NCI-H2081 (cell line): ENCODE measurements at regions not wholly inside any gene's neighbourhood (a gene's known extent, or its start where the extent isn't known, plus 50 kb on each side); places are given as distances from the start of the nearest gene placed in this dataset.

Experiments
- DNase-seq, 2 experiments: peaks; one replicate each; lab custom pipeline; 2025; lab: John Stamatoyannopoulos, UW

DNA sequence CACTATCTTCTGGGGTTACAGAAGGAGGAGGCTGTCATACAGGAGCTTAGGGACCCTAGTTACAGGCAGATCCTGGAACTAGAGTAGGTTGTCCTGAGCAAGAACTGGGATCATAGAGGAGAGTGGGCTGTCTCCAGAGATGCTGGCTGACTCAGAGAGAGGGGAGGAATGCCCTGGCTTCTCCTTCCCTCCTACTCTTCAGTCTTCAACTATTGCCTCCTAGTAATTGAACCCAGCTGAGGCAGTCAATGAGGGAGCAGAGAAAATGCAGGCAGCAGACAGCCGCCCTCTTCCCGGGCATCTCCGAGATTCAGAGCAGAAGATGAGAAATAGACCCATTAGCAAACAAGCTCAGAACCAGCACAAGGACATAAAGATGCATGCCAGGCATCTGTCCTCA, 118.3 kb upstream of the PDE5A start:
- no peak for DNase-seq

DNA sequence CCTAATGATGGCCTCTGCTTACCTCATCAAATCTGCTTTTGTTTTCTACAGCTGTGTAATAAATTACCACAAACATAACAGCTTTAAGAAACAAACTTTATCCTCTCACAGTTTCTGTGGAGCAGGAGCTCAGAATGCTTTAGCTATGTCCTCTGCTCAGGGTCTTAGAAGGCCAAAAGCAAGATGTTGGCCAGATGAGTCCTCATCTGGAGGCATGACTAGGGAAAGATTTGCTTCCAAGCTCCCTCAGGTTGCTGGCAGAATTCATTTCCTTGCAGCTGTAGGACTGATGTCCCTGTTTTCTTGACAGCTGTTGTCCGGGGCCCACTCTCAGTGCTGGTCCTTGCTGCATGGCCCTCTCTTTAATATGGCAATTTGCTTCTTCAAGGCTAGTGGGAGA, 116.7 kb upstream of the PDE5A start:
- no peak for DNase-seq

DNA sequence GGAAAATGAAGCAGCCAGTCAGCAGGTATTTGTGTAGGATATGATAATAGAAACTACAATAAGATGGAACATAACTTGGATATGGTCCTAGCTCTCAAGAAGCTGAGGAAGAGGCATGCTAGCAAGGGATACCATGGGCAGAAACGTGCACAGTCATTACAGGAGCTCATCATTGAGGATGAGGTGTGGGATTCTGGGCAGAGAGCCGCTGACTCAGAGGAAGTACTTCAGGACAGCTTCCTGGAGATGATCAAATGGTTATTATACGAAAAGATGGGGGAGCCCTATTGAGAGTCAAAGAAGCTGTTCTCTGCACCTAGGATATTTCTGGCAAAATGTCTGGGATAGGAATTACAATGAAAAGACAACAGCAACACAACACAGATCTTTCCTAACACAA, 116.0 kb upstream of the PDE5A start:
- DNase-seq = no peak

DNA sequence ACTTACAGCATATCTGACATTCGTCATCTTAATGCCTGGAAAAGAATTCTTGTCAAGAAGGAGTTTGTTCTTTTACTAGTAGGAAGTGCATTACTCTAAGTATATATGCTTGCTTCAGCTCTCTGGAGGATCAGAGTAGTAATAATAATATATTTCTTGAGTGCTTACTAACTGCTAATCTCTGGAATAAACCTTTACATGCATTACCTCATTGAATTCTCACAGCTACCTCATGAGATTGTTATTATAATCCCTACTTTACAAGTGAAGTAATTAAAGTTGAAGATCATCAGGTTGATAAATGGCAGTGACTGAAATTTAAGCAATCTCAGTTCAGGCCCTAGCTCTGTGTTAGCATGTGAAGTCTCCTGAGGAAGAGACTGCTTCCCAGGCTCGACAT, 115.0 kb upstream of the PDE5A start:
- DNase-seq = no peak

DNA sequence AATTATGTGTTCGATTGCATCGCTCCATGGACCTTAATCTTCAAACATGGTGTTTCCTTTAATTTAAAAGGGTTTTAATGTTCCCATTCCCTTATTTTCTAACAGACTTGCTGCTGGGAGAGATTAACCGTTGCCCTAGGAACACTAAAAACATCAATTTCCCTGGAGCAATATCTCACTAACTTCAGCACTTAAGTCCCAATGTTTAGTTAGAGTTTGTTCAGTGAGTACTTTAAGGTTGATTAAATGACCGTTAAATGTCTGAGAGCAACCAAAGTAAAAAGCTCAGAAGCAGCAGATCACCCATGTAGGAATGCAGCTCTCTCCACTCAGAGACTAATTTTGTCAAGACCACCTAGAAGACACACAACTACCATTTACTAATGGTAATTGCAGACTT, 111.2 kb upstream of the PDE5A start:
- no peak for DNase-seq

DNA sequence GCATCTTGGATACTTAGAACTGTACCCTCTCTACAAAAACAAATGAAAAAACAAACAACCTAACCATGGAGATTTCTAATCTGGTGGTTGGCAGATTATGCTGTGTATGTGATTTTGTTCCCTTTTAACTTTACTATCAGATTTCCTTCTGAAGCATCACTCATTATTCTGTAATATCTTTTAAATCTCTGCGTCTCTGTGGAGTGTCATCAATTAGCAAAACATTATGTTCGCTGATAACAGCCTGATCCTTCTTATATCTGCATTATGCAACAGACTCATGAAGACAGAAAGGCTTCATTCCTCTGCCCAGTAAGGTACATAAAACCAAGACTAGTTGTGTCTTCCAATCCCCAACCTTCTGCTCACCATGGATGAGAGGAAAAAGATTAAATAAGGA, 110.3 kb upstream of the PDE5A start:
- no peak for DNase-seq

DNA sequence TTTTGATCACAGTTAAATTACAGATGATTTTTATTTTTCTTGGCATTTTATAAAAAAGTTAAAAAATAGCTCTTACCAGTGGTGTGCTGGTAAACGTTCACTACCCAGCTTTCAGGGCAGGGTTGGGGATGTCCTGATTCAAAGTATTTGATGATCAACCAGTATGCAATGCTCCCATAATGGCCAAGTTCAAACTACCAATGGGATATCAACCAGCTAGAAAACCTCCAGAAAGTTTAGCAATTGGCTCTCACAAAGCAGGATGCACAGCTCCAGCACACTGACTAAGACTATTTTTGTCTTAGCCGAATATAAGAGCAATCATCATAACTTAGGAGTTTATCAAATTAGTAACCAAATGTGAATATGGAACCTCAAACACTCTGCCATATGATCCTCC, 108.0 kb upstream of the PDE5A start:
- no peak for DNase-seq

DNA sequence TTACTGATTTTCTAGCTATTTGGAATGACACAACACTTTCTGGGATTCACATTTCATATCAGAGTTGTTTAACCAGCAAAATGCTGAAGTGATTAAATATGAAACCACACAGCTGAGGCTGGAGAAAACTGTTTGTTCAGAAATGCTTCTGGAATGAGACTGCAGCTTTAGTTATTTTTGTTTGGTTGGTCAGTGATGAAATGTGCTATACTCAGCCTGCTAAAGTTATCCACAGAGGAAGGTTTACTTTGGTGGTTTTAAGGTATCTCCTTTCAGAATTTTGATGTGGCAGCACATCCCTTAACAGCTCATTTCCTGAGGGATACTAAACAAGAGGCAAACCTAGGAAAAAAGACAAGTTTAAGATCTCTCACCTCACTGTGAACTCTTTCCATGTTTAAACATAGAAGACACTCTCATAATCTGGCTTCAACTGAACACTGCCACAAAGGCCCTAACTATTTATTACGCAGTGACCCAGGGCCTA, 106.6 kb upstream of the PDE5A start:
- no peak for DNase-seq

DNA sequence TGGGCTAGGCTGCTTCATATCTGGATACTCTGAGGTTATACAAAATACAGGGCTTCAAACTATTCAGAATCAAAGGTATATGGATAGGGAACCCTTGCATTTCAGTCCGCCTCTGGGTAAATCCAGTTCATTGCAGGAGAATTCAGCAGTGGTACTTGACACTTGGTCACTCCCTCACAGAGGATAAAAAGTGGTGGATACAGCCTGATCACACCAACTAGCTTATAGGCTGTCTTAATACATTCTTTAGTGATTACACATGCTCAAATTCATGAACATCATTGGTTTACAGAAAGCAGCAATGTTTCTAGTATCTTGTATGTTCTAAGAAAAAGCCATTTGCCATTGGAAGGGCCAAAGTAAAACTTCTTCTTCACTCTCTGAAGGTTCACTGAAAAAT, 104.8 kb upstream of the PDE5A start:
- DNase-seq = no peak

DNA sequence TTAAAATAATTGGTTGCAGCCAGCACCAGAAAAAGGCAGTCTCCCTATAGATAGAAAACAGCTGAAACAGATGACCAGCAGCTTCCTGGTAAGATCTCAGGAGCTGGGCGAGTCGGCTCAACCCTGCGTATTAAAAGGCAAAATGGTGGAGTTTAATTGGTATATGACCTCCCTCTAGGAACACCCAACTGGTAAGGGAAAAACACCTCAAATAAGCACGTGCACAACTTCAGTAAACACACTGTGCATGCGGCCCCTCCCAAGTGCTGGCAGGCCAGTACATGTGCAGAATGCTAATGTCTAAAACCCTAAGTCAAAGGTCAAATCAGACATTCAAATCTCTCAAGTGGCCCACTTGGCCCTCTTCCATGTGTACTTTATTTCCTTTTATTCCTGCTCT, 103.2 kb upstream of the PDE5A start:
- no peak for DNase-seq

DNA sequence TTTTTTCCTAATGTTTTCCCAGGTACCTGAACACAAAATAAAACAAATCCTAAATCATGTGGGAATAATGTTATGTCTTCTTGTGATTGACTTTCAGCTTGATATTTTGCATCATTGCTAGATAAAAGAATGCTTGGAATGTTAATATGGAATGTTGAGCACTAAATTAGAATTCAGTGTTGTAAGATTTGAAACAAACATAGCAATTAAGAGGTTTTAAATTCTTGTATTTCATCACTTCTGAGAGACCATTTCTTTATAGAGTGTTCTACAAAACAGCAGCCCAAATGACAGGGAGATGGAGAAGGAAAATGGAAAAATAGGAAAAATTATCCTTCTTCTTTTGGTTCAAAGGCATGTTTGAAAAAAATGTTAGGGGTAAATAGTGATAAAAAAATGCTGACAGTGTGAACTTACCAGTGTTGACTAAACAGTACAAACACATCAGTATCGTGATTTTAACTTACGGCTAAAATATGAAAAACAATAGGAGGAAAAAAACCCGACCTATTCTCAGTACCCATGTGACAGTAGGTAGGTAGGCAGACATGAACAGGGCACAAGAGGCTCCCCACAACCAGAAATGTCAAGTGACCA, 102.6 kb upstream of the PDE5A start:
- DNase-seq = no peak

DNA sequence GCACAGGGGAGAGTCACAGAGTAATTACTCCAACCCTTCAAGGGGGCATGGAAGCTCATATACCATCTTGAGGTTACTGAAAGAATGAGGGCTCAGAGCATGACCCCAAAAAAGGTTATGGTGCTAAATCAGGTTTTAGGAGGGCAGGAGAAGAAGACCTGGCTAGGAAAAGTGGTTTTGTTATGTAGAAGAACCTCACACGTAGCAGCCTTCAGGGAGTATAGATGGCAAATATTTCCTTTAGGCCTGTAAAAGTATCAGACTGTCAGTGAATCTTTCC, 102.0 kb upstream of the PDE5A start:
- no peak for DNase-seq

DNA sequence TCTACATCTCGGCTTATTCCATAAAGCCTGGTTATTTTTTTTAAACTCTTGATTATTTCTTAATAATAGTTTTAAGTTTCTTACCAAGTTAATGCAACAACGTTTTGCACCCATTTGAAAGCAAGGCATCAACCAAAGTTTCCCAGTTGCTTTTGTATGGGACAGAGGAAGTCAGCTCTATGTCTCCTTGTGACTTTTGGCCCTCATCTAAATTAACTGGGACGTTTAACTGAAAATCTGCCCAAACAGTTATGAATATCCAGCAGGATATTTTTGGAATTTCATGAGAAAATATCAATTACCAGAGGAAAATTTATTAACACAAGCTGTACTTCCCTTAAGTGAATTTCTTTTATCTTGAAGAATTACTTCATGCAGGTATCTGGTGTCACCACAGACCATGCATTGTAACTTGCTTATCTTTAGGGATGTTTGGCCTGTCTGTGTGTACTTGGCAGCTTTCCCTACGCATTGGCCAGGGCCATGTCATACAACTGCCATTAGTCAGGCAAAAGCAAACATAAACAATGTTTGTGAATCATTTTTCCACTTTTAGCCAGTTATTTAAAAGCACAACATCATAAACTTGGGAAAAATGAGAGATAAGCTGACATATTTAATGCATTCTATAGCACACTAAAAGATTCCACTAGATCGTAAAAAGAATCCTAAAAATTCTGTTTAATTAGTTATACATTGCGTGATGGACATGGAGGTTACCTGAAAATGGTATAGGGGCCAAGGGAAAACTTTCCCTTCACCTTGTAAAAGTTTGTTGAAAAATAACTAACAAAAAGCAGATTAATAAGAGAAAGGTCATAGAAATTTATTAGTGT, 101.4 kb upstream of the PDE5A start:
- DNase-seq = peak in 1 of 2 experiments; percentile 2

DNA sequence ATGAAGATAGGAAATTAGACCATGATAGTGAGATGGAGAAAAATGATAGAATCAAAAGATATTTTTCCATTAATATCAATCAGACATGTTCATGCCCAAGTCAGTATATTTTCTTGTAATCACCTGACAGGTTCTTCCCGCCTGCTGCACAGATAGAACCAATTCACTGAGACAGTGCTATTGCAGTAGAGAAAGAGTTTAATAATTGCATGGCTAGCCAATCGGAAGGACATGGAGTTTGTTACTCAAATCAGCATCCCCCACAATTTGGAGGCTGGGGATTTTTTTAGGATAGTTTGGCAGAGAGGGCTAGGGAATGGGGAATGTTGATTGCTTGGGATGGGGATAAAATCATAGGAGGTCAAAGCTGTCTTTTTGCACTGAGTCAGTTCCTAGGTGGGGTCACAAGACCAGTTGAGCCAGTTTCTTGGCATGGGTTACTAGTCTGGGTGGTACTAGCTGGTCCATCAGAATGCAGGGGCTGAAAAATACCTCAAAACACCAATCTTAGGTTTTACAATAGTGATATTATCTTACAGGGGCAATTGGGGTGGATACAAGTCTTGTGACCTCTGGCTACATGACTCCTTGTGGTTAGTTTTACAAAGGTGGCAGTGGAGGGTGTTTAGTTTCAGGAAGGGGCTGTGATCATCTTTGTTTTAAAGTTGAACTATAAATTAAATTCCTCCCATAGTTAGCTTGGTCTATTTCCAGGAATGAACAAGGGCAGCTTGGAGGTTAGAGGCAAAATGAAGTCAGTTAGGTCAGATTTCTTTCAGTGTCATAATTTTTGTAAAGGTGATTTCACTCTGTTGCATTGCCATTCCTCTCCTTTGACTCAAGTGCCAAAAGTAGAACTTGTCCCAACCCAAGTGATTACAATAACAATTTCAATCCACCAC, 100.3 kb upstream of the PDE5A start:
- DNase-seq = no peak

DNA sequence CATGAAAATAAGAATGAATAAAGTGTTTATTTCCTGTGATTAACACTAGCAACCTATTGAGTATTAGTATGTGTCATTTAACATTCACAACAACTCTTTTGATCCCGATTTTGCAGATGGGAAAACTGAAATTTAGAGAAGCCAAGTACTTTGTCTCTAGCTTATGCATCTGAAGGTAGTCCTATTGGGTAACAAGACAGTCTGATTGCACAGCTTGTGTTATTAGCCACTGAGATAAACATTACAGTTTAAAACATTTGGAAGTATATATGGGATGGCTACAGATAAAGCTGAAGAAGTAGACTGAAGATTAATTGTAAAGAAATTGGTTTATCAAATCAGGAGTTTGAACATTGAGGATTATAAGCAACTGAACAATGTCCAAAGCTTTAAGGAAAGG, 99.6 kb upstream of the PDE5A start:
- DNase-seq = no peak

DNA sequence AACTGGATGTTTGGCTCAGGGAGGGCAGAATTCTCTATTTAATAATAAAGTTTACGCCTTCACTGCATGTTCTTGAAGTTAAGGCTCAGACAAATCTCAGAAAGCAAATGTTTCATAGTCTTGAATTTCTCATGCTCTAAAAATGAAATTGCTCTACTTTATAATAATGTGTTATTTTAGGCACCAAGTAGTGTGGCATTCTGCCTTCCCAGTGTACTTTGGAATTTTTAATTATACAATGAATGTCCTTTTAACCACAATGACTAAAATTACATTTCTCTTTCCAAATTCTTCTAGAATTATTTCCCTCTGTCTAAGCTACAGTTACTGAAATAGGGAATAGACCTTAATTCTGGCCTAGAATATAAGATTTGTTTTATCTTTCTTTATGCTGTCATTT, 97.9 kb upstream of the PDE5A start:
- DNase-seq = no peak

DNA sequence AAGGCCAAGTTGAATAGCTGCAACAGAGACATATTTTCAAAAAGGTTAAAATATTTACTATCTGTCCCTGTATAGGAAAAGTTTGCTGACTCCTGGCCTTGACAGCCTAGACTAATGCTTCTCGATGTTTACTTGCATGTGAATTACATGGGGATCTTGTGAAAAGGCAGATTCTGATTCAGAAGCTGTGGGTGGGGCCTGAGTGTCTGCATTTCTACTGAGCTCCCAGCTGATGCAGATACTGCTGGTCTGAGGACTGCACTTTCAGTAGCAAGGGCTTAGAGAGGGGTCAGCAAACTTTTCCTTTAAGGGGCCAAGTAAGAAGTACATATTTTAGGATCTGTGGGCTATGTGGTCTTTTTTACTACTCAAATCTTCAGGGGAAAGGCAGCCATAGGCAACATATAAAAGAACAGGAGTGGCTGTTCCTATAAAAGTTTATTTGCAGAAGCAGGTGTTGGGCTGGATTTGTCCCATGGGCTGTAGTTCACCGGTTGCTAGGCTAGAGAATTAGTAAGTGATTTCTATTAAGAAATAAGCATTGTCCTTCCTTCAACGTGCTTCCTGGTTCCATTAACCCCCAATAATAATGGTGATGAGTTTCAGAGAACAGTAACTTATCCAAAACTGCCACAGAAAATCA, 97.2 kb upstream of the PDE5A start:
- DNase-seq = no peak

DNA sequence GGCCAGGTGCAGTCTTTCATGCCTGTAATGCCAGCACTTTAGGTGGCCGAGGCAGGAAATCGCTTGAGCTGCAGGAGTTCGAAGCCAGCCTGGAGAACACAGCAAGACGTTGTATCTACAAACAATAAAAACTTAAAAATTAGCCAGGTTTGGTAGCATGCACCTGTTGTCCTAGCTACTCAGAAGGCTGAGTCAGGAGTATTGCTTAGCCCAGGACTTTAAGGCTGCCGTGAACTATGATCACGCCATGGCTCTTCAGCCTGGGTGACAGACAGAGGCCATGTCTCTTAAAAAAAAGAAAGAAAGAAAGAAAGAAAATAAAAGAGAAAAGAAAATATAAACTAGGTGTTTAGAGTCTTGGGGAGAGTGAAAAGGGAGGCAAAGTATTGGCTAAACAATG, 96.4 kb upstream of the PDE5A start:
- no peak for DNase-seq

DNA sequence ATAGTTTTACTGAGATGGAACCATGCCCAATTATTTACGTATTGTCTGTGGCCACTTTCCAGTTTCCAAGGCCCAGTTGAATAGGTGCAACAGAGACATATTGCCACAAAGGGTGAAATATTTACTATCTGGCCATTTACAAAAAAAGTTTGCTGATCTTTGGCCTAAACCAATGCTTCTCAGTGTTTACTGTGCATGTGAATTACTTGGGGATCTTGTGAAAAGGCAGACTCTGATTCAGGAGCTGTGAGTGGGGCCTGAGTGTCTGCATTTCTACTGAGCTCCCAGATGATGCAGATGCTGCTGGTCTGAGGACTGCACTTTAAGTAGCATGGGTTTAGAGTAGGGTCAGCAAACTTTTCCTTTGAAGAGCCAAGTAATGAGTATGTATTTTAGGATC, 94.1 kb upstream of the PDE5A start:
- no peak for DNase-seq

DNA sequence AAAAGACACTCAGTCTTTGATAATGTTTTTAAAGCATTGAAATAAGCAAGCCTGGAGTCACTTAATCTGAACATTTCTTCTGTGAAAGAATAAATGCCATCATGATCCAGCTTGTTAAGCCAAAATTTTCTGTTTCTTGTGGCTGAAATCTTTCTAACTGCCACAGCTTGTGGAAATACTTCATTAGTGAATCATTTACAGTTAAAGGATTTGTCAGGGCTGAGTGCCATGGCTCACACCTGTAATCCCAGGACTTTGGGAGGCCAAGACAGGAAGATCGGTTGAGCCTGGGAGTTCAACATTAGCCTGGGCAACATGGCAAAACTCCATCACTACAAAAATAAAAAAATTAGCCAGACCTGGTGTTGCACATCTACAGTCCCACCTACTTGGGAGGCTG, 93.3 kb upstream of the PDE5A start:
- DNase-seq = no peak

DNA sequence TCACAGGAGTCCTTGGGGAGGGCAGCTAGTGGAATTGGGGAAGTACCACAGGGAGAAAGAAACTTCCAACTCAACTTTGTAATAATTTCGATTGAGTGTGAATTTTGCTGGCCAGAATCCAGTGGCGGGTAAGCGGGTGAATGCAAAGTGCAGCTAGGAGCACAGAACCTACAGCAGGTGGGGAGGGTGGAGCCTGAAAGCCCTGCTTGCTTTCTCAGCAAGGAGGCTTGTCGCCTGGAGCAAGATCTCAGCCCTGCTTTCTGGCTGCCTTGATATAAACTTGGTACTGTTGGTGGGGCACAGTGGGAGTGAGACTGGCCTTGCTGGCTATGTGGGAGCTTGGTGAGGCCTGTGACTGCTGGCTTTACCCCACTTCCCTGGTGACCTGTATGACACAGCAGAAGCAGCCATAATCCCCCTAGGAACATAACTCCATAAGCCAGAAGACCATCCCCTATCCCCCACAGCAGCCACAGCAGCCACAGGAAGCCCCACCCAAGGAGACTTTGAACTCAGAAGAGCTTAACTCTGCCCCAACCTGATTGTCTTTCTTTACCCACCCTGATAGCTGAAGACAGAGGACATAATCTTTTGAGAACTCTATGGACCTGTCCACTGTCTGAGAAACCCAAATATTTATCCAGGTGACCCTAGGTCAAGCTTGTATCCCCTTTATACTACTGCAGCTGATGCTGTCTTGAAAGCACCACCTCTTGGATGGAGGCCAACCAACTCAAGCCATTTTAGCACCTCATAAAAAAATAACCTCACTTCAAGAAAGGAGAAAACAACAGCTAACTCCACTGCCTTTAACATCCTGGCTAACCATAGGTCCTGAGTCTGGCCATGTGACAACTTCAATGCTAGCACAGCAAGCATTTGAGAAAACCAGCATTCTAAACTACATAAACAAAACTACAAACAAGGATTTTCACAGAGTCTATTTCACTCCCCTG, 87.2 kb upstream of the PDE5A start:
- DNase-seq = no peak
